Activated naive CD8-positive, alpha-beta T cell (primary cell): ENCODE measurements at regions not wholly inside any gene's neighbourhood (a gene's known extent, or its start where the extent isn't known, plus 50 kb on each side); places are given as distances from the start of the nearest gene placed in this dataset.

Experiments
- H3K27ac Mint-ChIP-seq: one replicate; pipeline ENCODE4 v1.8.0; 2021; ENCODE audit warnings: mixed read lengths
- H3K27me3 Mint-ChIP-seq: one replicate; pipeline ENCODE4 v1.8.0; 2021; ENCODE audit warnings: mixed read lengths
- H3K36me3 Mint-ChIP-seq: one replicate; pipeline ENCODE4 v1.8.0; 2021; ENCODE audit warnings: mixed read lengths
- H3K4me1 Mint-ChIP-seq: one replicate; pipeline ENCODE4 v1.8.0; 2021; ENCODE audit warnings: low read depth, mixed read lengths
- H3K4me3 Mint-ChIP-seq: one replicate; pipeline ENCODE4 v1.8.0; 2021; ENCODE audit warnings: mild to moderate bottlenecking, mixed read lengths
- H3K9me3 Mint-ChIP-seq: one replicate; pipeline ENCODE4 v1.8.0; 2021; ENCODE audit warnings: low read depth, mixed read lengths

GRCh38 chr15:58298879-58299850, 132.6 kb upstream of the LIPC start:
- Mint-ChIP-seq H3K4me3 (no peak overlapping the region), H3K27ac (no peak overlapping the region), H3K27me3 (no peaks in the 10 kb centered on the region), H3K4me1 (peaks cover 10% of the 10 kb centered on the region), H3K36me3 (peaks cover 3% of the 10 kb centered on the region), H3K9me3 (peaks cover 8% of the 10 kb centered on the region)

- no peak overlapping the region for H3K4me3 Mint-ChIP-seq
- H3K4me1 Mint-ChIP-seq, result peaks cover 16% of the 10 kb centered on the region
- H3K36me3 Mint-ChIP-seq, result no peaks in the 10 kb centered on the region
- H3K27me3 Mint-ChIP-seq, result no peaks in the 10 kb centered on the region
- no peaks in the 10 kb centered on the region for H3K9me3 Mint-ChIP-seq
- no peak overlapping the region for H3K27ac Mint-ChIP-seq
Measured at GRCh38 chr15:58302832-58303231, 129.0 kb upstream of the LIPC start.

- H3K36me3 Mint-ChIP-seq, result no peaks in the 10 kb centered on the region
- H3K27ac Mint-ChIP-seq, result no peak overlapping the region
- peak overlapping the region; percentile 40 for H3K4me3 Mint-ChIP-seq
- H3K27me3 Mint-ChIP-seq, result no peaks in the 10 kb centered on the region
- H3K4me1 Mint-ChIP-seq, result peaks cover 16% of the 10 kb centered on the region
- no peaks in the 10 kb centered on the region for H3K9me3 Mint-ChIP-seq
Measured at GRCh38 chr15:58303236-58303635, 128.6 kb upstream of the LIPC start.

- no peaks in the 10 kb centered on the region for H3K9me3 Mint-ChIP-seq
- no peaks in the 10 kb centered on the region for H3K36me3 Mint-ChIP-seq
- no peak overlapping the region for H3K4me3 Mint-ChIP-seq
- H3K27ac Mint-ChIP-seq, result no peak overlapping the region
- H3K4me1 Mint-ChIP-seq, result peaks cover 16% of the 10 kb centered on the region
- H3K27me3 Mint-ChIP-seq, result no peaks in the 10 kb centered on the region
Measured at GRCh38 chr15:58306591-58307312, 125.0 kb upstream of the LIPC start.

GRCh38 chr15:58307313-58307961, 124.4 kb upstream of the LIPC start:
- no peak overlapping the region for H3K27ac Mint-ChIP-seq
- H3K4me1 Mint-ChIP-seq, result peaks cover 16% of the 10 kb centered on the region
- no peaks in the 10 kb centered on the region for H3K36me3 Mint-ChIP-seq
- H3K27me3 Mint-ChIP-seq, result no peaks in the 10 kb centered on the region
- H3K4me3 Mint-ChIP-seq, result no peak overlapping the region
- no peaks in the 10 kb centered on the region for H3K9me3 Mint-ChIP-seq

GRCh38 chr15:58308742-58309355, 122.9 kb upstream of the LIPC start:
- no peaks in the 10 kb centered on the region for H3K36me3 Mint-ChIP-seq
- H3K4me3 Mint-ChIP-seq, result no peak overlapping the region
- no peak overlapping the region for H3K27ac Mint-ChIP-seq
- peaks cover 13% of the 10 kb centered on the region for H3K4me1 Mint-ChIP-seq
- no peaks in the 10 kb centered on the region for H3K9me3 Mint-ChIP-seq
- no peaks in the 10 kb centered on the region for H3K27me3 Mint-ChIP-seq

- Mint-ChIP-seq H3K27ac (no peak overlapping the region), H3K4me3 (no peak overlapping the region), H3K4me1 (peaks cover 25% of the 10 kb centered on the region), H3K27me3 (no peaks in the 10 kb centered on the region), H3K36me3 (no peaks in the 10 kb centered on the region), H3K9me3 (no peaks in the 10 kb centered on the region)
Measured at GRCh38 chr15:58309963-58310928, 121.5 kb upstream of the LIPC start.

- no peak overlapping the region for H3K27ac Mint-ChIP-seq
- no peaks in the 10 kb centered on the region for H3K9me3 Mint-ChIP-seq
- H3K27me3 Mint-ChIP-seq, result no peaks in the 10 kb centered on the region
- no peaks in the 10 kb centered on the region for H3K36me3 Mint-ChIP-seq
- peaks cover 36% of the 10 kb centered on the region for H3K4me1 Mint-ChIP-seq
- no peak overlapping the region for H3K4me3 Mint-ChIP-seq
Measured at GRCh38 chr15:58311556-58311955, 120.2 kb upstream of the LIPC start.

GRCh38 chr15:58312031-58312430, 119.8 kb upstream of the LIPC start:
- H3K4me1 Mint-ChIP-seq, result peaks cover 35% of the 10 kb centered on the region
- no peak overlapping the region for H3K4me3 Mint-ChIP-seq
- H3K27me3 Mint-ChIP-seq, result no peaks in the 10 kb centered on the region
- no peak overlapping the region for H3K27ac Mint-ChIP-seq
- no peaks in the 10 kb centered on the region for H3K36me3 Mint-ChIP-seq
- H3K9me3 Mint-ChIP-seq, result no peaks in the 10 kb centered on the region

GRCh38 chr15:58313304-58313703, 118.5 kb upstream of the LIPC start:
- Mint-ChIP-seq H3K27me3 (no peaks in the 10 kb centered on the region), H3K9me3 (no peaks in the 10 kb centered on the region), H3K4me3 (no peak overlapping the region), H3K27ac (peak overlapping the region; percentile 61), H3K4me1 (peaks cover 37% of the 10 kb centered on the region), H3K36me3 (no peaks in the 10 kb centered on the region)

- no peaks in the 10 kb centered on the region for H3K27me3 Mint-ChIP-seq
- H3K36me3 Mint-ChIP-seq, result no peaks in the 10 kb centered on the region
- H3K4me1 Mint-ChIP-seq, result peaks cover 37% of the 10 kb centered on the region
- no peaks in the 10 kb centered on the region for H3K9me3 Mint-ChIP-seq
- H3K4me3 Mint-ChIP-seq, result peak overlapping the region; percentile 21
- H3K27ac Mint-ChIP-seq, result peak overlapping the region; percentile 94
Measured at GRCh38 chr15:58313810-58314592, 117.8 kb upstream of the LIPC start.

GRCh38 chr15:58314593-58315216, 117.1 kb upstream of the LIPC start:
- Mint-ChIP-seq H3K4me1 (peaks cover 37% of the 10 kb centered on the region), H3K27ac (peak overlapping the region; percentile 94), H3K4me3 (peak overlapping the region; percentile 33), H3K27me3 (no peaks in the 10 kb centered on the region), H3K9me3 (no peaks in the 10 kb centered on the region), H3K36me3 (no peaks in the 10 kb centered on the region)

- Mint-ChIP-seq H3K4me3 (no peak overlapping the region), H3K27ac (no peak overlapping the region), H3K9me3 (peaks cover 7% of the 10 kb centered on the region), H3K4me1 (peaks cover 34% of the 10 kb centered on the region), H3K36me3 (no peaks in the 10 kb centered on the region), H3K27me3 (no peaks in the 10 kb centered on the region)
Measured at GRCh38 chr15:58318517-58318916, 113.3 kb upstream of the LIPC start.
